NCI-H524 (cell line): ENCODE measurements at regions not wholly inside any gene's neighbourhood (a gene's known extent, or its start where the extent isn't known, plus 50 kb on each side); places are given as distances from the start of the nearest gene placed in this dataset.
"Not testable (repeated sequence)": the region's sequence is repeated elsewhere in the genome, so short reads cannot be mapped to it uniquely, and the experiment has no call there.

ENCODE experiments used
- DNase-seq, 2 experiments: peaks; one replicate each; lab custom pipeline; 2025; lab: John Stamatoyannopoulos, UW

- no peak for DNase-seq
Observed at GRCh38 chr1:65062339-65062738, 85.7 kb upstream of the AK4 start.

GRCh38 chr1:65063025-65063424, 85.0 kb upstream of the AK4 start:
- DNase-seq, result peak in 1 of 2 experiments; percentile 39

GRCh38 chr1:65064981-65065380, 83.0 kb upstream of the AK4 start:
- no peak for DNase-seq

- peak in 1 of 2 experiments; percentile 36 for DNase-seq
Observed at GRCh38 chr1:65065524-65066418, 82.2 kb upstream of the AK4 start.

- no peak for DNase-seq
Observed at GRCh38 chr1:65066419-65066765, 81.6 kb upstream of the AK4 start.

GRCh38 chr1:65066766-65067490, 81.1 kb upstream of the AK4 start:
- DNase-seq, result peak; percentile 44 to 63

GRCh38 chr1:65067491-65068201, 80.4 kb upstream of the AK4 start:
- DNase-seq, result peak; percentile 62 to 79

- DNase-seq, result peak in 1 of 2 experiments; percentile 47
Observed at GRCh38 chr1:65068202-65069010, 79.6 kb upstream of the AK4 start.

GRCh38 chr1:65069011-65069565, 78.9 kb upstream of the AK4 start:
- DNase-seq, result no peak

GRCh38 chr1:65072845-65073244, 75.2 kb upstream of the AK4 start:
- DNase-seq, result no peak

- DNase-seq, result peak; percentile 18 to 69
Observed at GRCh38 chr1:65075123-65075976, 72.7 kb upstream of the AK4 start.

GRCh38 chr1:65077369-65077768, 70.6 kb upstream of the AK4 start:
- no peak for DNase-seq

GRCh38 chr1:65079941-65080340, 68.1 kb upstream of the AK4 start:
- DNase-seq, result no peak

GRCh38 chr1:65082346-65083040, 65.5 kb upstream of the AK4 start:
- DNase-seq, result no peak

- DNase-seq, result no peak
Observed at GRCh38 chr1:65083263-65083896, 64.6 kb upstream of the AK4 start.

- DNase-seq, result no peak
Observed at GRCh38 chr1:65084066-65084465, 63.9 kb upstream of the AK4 start.

- not testable (repeated sequence) for DNase-seq
Observed at GRCh38 chr1:65087519-65087918, 60.5 kb upstream of the AK4 start.

GRCh38 chr1:65090406-65090805, 57.6 kb upstream of the AK4 start:
- DNase-seq, result no peak

- no peak for DNase-seq
Observed at GRCh38 chr1:65092691-65093090, 55.3 kb upstream of the AK4 start.
